ENCODE measurements at regions not wholly inside any gene's neighbourhood (a gene's known extent, or its start where the extent isn't known, plus 50 kb on each side); places are given as distances from the start of the nearest gene placed in this dataset.

- no peaks in the 10 kb centered on the region for H3K36me3 ChIP-seq (ENCODE audit: insufficient read depth, low read length)
- H3K4me3 ChIP-seq (ENCODE audit: low read depth in 1 of 2, low read length in 2 of 2), result no peak overlapping the region
- peaks cover 2% of the 10 kb centered on the region for H3K27me3 ChIP-seq (ENCODE audit: insufficient read depth, low read length, poor library complexity)
- H3K4me2 ChIP-seq (ENCODE audit: insufficient read depth, low read length), result no peak overlapping the region
- no peaks in the 10 kb centered on the region for H3K9me3 ChIP-seq (ENCODE audit: insufficient read depth, low read length, severe bottlenecking)
- no peak overlapping the region for H3K9ac ChIP-seq (ENCODE audit: low read depth, low read length)
- H3K27ac ChIP-seq (ENCODE audit: low read length), result no peak overlapping the region
- TF ChIP-seq CTCF (IDR thresholded peaks at IDR 0.05; ENCODE audit: borderline replicate concordance, extremely low read depth, low read length, poor library complexity, severe bottlenecking), result no peak
- TF ChIP-seq EZH2 (IDR thresholded peaks at IDR 0.05; ENCODE audit: borderline replicate concordance, low read depth, low read length, severe bottlenecking), result no peak
- H2AFZ ChIP-seq (ENCODE audit: low read depth, low read length), result no peak overlapping the region
- H4K20me1 ChIP-seq (ENCODE audit: insufficient read depth, low read length), result no peaks in the 10 kb centered on the region
- ATAC-seq (ENCODE audit: insufficient read depth, low read depth) (no peak), DNase-seq (no peak)
- no peaks in the 10 kb centered on the region for H3K4me1 ChIP-seq (ENCODE audit: insufficient read depth, low read length)
- no peaks in the 10 kb centered on the region for H3K79me2 ChIP-seq (ENCODE audit: insufficient read depth, low read length)
Observed at GRCh38 chr9:1875251-1875851, 139.8 kb upstream of the SMARCA2 start.

- Histone ChIP-seq H2AFZ (ENCODE audit: low read depth, low read length) (no peak overlapping the region), H3K27me3 (ENCODE audit: insufficient read depth, low read length, poor library complexity) (peaks cover 2% of the 10 kb centered on the region), H3K4me2 (ENCODE audit: insufficient read depth, low read length) (no peak overlapping the region), H3K9me3 (ENCODE audit: insufficient read depth, low read length, severe bottlenecking) (no peaks in the 10 kb centered on the region), H3K9ac (ENCODE audit: low read depth, low read length) (no peak overlapping the region), H3K27ac (ENCODE audit: low read length) (no peak overlapping the region), H3K36me3 (ENCODE audit: insufficient read depth, low read length) (no peaks in the 10 kb centered on the region), H3K4me3 (ENCODE audit: low read depth in 1 of 2, low read length in 2 of 2) (no peak overlapping the region), H3K4me1 (ENCODE audit: insufficient read depth, low read length) (no peaks in the 10 kb centered on the region), H3K79me2 (ENCODE audit: insufficient read depth, low read length) (no peaks in the 10 kb centered on the region), H4K20me1 (ENCODE audit: insufficient read depth, low read length) (no peaks in the 10 kb centered on the region)
- ATAC-seq (ENCODE audit: insufficient read depth, low read depth) (no peak), DNase-seq (no peak)
- TF ChIP-seq EZH2 (IDR thresholded peaks at IDR 0.05; ENCODE audit: borderline replicate concordance, low read depth, low read length, severe bottlenecking) (no peak), CTCF (IDR thresholded peaks at IDR 0.05; ENCODE audit: borderline replicate concordance, extremely low read depth, low read length, poor library complexity, severe bottlenecking) (no peak)
Observed at GRCh38 chr9:1875921-1876448, 139.2 kb upstream of the SMARCA2 start.

GRCh38 chr9:1876891-1877496, 138.2 kb upstream of the SMARCA2 start:
- Histone ChIP-seq H3K9ac (ENCODE audit: low read depth, low read length) (no peak overlapping the region), H3K4me3 (ENCODE audit: low read depth in 1 of 2, low read length in 2 of 2) (no peak overlapping the region), H3K4me2 (ENCODE audit: insufficient read depth, low read length) (no peak overlapping the region)

More at GRCh38 chr9:1876891-1877496, 138.2 kb upstream of the SMARCA2 start:
- Histone ChIP-seq H3K36me3 (ENCODE audit: insufficient read depth, low read length) (no peaks in the 10 kb centered on the region), H2AFZ (ENCODE audit: low read depth, low read length) (no peak overlapping the region), H3K79me2 (ENCODE audit: insufficient read depth, low read length) (no peaks in the 10 kb centered on the region), H3K9me3 (ENCODE audit: insufficient read depth, low read length, severe bottlenecking) (no peaks in the 10 kb centered on the region), H3K27me3 (ENCODE audit: insufficient read depth, low read length, poor library complexity) (no peaks in the 10 kb centered on the region), H3K4me1 (ENCODE audit: insufficient read depth, low read length) (no peaks in the 10 kb centered on the region), H4K20me1 (ENCODE audit: insufficient read depth, low read length) (no peaks in the 10 kb centered on the region), H3K27ac (ENCODE audit: low read length) (no peak overlapping the region)
- TF ChIP-seq EZH2 (IDR thresholded peaks at IDR 0.05; ENCODE audit: borderline replicate concordance, low read depth, low read length, severe bottlenecking) (no peak), CTCF (IDR thresholded peaks at IDR 0.05; ENCODE audit: borderline replicate concordance, extremely low read depth, low read length, poor library complexity, severe bottlenecking) (no peak)
- no peak for ATAC-seq (ENCODE audit: insufficient read depth, low read depth)
- no peak for DNase-seq

Measured in DND-41 (cell line).